GM19025 (cell line): ENCODE measurements at regions not wholly inside any gene's neighbourhood (a gene's known extent, or its start where the extent isn't known, plus 50 kb on each side); places are given as distances from the start of the nearest gene placed in this dataset.
"Not testable (repeated sequence)": the region's sequence is repeated elsewhere in the genome, so short reads cannot be mapped to it uniquely, and the experiment has no call there.

Experiments used
- ATAC-seq: cut with Tn5 transposase; IDR thresholded peaks from one replicate; pipeline ENCODE4 v1.9.1; 2021; ENCODE audit warnings: mild to moderate bottlenecking, low read depth, moderate library complexity; ENCODE audit not compliant: unreplicated experiment

- no peak for ATAC-seq
Observed at GRCh38 chr17:83190601-83191387, 111.4 kb downstream of the METRNL start.

GRCh38 chr17:83191388-83192160 lies 112.2 kb downstream of the METRNL start:
- no peak for ATAC-seq

DNA sequence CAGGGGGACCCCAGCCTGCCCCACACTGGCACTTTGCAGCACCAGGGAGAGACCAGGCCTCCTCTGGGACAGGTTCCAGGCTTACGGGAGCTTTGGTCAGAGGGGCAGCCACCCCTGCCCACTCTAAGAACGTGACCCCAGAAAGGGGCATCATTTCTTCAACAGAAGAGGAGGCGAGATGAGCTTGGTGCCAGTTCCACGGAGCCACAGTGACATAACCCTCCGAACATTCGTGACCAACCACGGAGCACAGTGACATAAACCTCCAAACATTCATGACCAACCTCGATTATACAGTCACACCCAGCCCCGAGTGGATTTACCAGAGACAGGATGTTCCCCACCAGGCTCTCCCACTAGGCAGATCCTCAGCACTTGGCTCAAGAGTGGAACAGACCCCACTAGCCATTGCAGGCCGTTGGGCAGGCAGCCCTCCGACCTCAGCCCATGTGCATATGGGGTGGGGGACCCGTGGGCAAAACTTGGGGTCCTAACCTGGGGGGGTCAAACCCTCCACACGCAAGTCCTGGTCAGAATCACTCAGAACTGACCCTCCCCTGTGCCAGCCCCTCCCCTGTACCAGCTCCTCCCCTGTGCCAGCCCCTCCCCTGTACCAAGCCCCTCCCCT lies 112.9 kb downstream of the METRNL start:
- ATAC-seq: no peak

DNA sequence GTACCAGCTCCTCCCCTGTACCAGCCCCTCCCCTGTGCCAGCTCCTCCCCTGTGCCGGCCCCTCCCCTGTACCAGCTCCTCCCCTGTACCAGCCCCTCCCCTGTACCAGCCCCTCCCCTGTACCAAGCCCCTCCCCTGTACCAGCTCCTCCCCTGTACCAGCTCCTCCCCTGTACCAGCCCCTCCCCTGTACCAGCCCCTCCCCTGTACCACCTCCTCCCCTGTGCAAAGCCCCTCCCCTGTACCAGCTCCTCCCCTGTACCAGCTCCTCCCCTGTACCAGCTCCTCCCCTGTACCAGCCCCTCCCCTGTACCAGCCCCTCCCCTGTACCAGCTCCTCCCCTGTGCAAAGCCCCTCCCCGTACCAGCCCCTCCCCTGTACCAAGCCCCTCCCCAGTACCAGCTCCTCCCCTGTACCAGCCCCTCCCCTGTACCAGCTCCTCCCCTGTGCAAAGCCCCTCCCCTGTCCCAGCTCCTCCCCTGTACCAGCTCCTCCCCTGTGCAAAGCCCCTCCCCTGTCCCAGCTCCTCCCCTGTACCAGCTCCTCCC lies 113.5 kb downstream of the METRNL start:
- not testable (repeated sequence) for ATAC-seq

- no peak for ATAC-seq
Observed at GRCh38 chr17:83193336-83194185, 114.2 kb downstream of the METRNL start.

- ATAC-seq: no peak
Observed at GRCh38 chr17:83194186-83194561, 114.8 kb downstream of the METRNL start.

DNA sequence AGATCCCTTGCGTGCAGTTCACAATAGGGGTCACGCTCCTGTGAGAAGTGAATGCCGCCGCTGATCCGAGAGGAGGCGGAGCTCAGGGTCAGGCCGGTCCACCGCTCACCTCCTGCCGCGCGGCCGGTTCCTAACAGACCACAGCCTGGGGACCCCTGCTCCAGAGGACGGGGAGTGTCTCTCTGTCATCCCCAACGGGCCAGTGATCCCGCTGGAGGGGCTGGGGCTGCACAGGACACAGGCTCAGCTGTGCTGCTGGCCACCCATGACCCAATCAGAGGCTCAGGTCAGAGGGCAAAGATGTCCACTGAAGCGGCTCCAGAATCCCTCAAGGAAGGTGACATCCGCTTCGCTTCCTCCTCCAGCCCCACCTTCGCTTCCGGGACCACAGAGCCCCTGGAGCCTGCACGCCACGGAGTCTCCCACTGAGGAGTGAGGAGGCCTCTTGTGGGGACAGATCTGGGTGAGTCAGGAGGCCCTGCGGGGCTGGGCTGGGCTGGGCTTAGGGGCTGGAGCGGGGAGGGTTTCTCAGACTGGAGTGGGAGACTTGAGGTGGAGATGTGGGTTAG lies 115.4 kb downstream of the METRNL start:
- ATAC-seq: no peak

GRCh38 chr17:83195330-83196023 lies 116.1 kb downstream of the METRNL start:
- ATAC-seq: no peak

- ATAC-seq: no peak
Observed at GRCh38 chr17:83196024-83196365, 116.6 kb downstream of the METRNL start.

GRCh38 chr17:83196366-83196765 lies 117.0 kb downstream of the METRNL start:
- no peak for ATAC-seq

DNA sequence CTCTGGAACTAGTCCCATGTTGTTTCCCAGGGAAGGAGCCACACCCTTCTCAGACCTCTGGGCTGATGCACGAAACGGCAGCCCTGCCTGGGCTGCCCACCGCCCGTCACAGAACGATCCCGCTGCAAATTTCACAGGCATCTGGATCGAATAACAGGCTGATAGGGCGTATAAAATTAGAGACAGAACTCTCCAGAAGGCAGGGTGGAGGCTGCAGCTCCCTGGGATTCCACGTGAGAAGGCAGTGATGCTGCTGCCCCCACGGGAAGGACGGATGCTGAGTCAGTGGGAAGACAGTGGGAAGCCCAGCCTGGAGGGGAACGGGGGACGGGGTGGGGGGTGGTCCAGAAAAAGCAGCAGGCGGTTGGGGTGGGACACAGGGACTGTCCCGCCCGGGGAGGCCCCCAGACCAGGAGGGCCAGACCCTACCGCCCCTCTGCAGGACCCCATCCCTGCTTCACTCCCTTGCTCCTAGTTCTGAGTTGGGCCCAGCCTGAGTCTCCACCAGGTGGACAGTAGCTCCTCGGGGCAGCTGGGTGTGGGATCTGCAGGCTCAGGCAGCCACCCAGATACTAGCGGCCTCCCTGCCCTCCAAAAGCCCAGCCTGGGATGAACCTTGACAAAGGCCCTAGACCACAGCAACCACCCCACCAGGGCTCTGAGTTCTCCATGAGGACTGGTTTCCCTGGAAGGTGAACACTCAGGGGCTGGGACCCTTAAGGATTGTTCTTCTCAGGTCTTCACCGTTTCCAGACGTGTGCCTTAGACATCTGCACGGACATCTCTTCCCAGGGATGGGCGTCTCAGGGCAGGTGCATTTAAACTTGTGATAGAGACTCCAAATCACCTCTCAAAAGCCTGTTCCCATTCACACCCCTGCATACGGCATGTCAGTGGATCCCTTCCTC lies 117.8 kb downstream of the METRNL start:
- ATAC-seq: no peak

GRCh38 chr17:83198366-83199341 lies 119.2 kb downstream of the METRNL start:
- ATAC-seq: no peak

DNA sequence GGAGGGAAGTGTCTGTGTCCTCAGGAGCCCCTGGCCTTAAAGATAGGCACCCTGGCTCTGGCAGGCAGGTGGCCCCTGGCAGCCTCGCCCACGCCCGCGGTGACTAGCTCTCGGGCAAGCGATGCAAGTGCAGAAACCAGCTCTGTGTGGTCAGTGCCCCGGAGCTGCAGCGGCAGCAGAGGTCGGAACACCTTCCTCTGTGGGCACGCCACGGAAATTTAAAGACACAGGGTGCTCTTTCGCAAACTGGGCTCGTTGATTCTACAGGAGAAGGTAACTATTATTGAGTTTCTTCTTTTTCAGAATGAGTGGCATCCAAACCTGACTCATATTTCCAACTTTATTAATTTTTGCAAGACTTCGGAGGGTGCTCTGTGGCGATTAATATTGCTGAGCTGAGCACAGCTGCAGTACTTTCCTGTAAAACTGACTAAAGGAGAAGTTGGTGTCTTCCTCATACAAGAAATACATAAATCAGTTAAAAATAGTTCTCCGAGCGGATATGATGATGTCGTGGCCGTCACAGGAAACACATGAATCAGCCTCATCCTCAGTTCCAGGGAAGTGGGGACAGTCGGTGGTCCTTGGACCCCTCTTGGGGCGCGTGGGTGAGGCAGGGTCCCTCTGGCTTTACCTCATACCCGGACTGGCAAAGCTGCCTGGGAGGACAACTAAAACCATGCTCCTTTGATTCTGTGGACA lies 120.2 kb downstream of the METRNL start:
- no peak for ATAC-seq

DNA sequence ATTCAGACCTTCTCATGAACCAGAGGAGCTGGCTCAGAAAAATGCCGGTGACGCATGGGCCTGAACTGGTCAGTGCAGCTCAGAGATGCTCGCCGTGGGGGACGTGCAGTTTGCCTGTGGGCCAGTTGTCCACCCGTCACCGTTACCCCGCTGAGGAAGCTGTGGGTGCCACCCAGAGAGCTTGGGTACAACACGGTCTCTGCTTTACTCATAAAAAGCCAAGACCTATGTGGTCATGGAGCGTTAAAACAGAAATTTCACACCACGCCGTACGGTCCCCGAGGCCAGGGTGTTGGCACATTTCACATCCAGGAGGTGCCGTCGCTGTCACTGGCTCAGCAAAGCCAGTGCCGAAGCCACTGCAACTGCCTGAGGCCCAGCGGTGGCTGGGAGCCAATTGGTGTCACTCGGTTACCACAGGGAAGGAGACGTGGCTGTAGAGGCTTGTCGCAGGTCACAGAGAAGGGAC lies 120.9 kb downstream of the METRNL start:
- ATAC-seq: no peak

DNA sequence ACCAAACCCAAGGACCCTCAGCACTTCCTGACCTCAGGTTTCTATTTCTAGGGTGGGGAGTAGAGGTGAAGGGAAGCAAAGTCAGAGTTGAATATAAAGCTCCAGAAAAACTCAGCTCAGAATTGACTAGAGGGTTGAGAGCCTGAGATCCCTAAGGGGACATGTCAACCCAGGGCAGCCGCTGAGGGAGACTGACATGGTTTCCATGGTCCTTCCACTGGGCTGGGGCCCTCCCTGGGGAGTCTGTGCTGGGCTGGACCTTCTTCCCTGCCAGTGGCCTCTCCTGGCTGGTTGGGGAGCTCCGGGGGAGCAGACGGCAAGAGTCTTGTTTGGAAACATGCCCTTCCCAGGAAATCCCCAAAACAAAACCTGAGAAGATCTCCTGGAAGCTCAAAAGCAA lies 121.3 kb downstream of the METRNL start:
- no peak for ATAC-seq

DNA sequence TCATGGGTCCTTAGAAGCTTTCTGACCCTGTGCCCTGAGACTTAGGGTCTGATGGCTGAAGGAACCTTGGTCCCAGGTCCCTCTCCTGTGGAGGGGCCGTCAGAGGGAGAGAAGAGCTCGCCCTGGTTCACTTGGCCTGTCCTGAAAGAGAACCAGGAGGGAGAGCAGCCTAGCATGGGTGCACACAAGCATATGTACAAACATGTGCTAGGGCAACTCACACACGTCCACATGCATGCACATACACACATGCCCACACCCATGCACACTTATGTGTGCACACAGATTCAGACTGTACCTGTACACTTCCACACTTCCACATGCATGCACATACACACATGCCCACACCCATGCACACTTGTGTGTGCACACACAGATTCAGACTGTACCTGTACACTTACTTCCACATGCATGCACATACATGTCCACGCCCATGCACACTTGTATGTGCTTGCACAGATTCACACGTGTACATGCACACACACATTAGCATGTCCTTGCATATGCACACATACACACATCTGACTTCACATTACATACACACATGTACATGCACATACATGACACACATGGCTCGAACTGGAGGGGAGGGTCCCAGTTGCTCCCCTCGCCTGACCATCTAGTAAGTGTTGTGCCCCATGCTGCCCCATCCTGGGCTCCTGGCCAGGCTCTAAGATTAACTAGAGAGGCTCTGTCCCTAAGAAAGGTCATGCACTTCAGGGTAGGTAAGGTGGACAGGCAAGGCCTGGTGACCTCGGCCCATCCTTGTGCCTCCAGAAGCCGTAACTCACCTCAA lies 122.0 kb downstream of the METRNL start:
- ATAC-seq: no peak
